Activated CD8-positive, alpha-beta T cell treated with anti-CD3 and anti-CD28 coated beads for 36 hours (primary cell): ENCODE measurements at regions not wholly inside any gene's neighbourhood (a gene's known extent, or its start where the extent isn't known, plus 50 kb on each side); places are given as distances from the start of the nearest gene placed in this dataset.

ENCODE experiments used
- ATAC-seq: fragments of 200-7000 bp; cut with Tn5 transposase; one replicate; pipeline ENCODE4 v1.10.0; 2021; ENCODE audit warnings: mild to moderate bottlenecking, moderate library complexity
- CTCF ChIA-PET: fragments of 350-600 bp; sonication (Branson Sonifier 250); formaldehyde crosslinking; loops from one replicate; lab custom pipeline; 2021; ENCODE audit warnings: antibody characterized with exemption; lab: Charles Lee
- POLR2A ChIA-PET: fragments of 350-600 bp; sonication (Branson Sonifier 250); formaldehyde crosslinking; loops from one replicate; lab custom pipeline; 2021; ENCODE audit warnings: antibody characterized with exemption; lab: Charles Lee
- DNase-seq: peaks from one replicate; pipeline ENCODE4 v3.0.0-alpha.2; 2020
- H3K27ac Mint-ChIP-seq: one replicate; pipeline ENCODE4 v1.8.0; 2021; ENCODE audit warnings: mild to moderate bottlenecking, mixed read lengths
- H3K27me3 Mint-ChIP-seq: one replicate; pipeline ENCODE4 v1.8.0; 2021; ENCODE audit warnings: mixed read lengths
- H3K36me3 Mint-ChIP-seq: one replicate; pipeline ENCODE4 v1.8.0; 2021; ENCODE audit warnings: low read depth, mixed read lengths
- H3K4me1 Mint-ChIP-seq: one replicate; pipeline ENCODE4 v1.8.0; 2021; ENCODE audit warnings: low read depth, mixed read lengths
- H3K4me3 Mint-ChIP-seq: one replicate; pipeline ENCODE4 v1.8.0; 2021; ENCODE audit warnings: mild to moderate bottlenecking, moderate library complexity, mixed read lengths
- H3K9me3 Mint-ChIP-seq: one replicate; pipeline ENCODE4 v1.8.0; 2021; ENCODE audit warnings: mixed read lengths
- CTCF ChIP-seq: fragments of 200-600 bp; IDR thresholded peaks from one replicate; pipeline ENCODE4 v1.8.0; 2022; ENCODE audit warnings: antibody characterized with exemption, mild to moderate bottlenecking
- intact Hi-C: fragments of 100-400 bp; cut with micrococcal nuclease; formaldehyde crosslinking; loops from one replicate; pipeline ENCODE4 v1.10.0; 2022

DNA sequence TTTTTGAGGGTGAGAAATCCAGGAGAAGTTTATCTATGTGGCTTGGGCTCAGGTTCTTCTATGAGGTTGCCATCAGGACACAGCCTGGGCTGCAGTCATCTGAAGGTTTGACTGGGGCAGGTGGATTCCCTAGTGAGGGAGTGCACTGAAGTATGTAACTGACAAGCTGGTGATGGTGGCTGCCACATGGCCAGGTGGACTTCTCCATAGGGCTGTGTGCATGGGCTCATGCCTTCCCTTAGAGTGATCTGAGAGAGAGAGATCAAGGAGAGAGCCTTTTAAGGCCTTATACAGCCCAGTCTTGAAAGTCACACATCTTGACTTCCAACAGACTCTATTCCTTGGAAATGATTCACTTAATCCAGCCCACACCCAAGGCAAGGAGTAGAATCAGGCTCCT, 266.6 kb upstream of the PITRM1 start:
- H3K9me3 Mint-ChIP-seq, result peaks cover 3% of the 10 kb centered on the region
- intact Hi-C loops, result no loop called here
- H3K4me3 Mint-ChIP-seq, result no peak overlapping the region
- H3K27me3 Mint-ChIP-seq, result peaks cover 3% of the 10 kb centered on the region
- ChIA-PET POLR2A (interaction anchor here (0.9 kb wide), 1 partner anchor 11 kb away, joined by 3 read pairs; no protein-coding TSS in a partner anchor), CTCF (no interaction called here)
- DNase-seq (no peak), ATAC-seq (no peak)
- no peak overlapping the region for H3K27ac Mint-ChIP-seq
- no peaks in the 10 kb centered on the region for H3K4me1 Mint-ChIP-seq
- TF ChIP-seq CTCF, result no peak
- H3K36me3 Mint-ChIP-seq, result no peaks in the 10 kb centered on the region

DNA sequence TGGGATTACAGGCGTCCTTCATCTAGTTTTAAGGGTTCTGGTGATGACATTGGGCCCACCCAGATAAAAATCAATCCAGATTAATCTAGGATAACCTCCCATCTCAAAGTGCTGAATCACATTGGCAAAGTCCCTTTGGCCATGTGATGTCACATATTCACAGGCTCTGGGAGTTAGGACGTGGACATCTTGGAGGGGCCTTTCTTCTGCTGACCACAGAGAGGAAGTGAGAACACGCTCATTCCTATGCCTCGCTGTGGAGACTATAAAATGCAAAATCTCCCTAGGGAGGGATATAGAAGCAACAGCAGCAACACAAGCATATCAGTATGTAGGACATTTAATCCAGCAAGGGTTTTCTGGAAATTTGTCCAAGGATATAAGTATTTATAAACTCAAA, 266.0 kb upstream of the PITRM1 start:
- no peak for DNase-seq
- intact Hi-C loops, result no loop called here
- no peak overlapping the region for H3K4me3 Mint-ChIP-seq
- H3K27me3 Mint-ChIP-seq, result peaks cover 3% of the 10 kb centered on the region
- ATAC-seq, result no peak
- no peaks in the 10 kb centered on the region for H3K4me1 Mint-ChIP-seq
- TF ChIP-seq CTCF, result no peak
- H3K9me3 Mint-ChIP-seq, result peaks cover 3% of the 10 kb centered on the region
- POLR2A ChIA-PET, result no interaction called here
- CTCF ChIA-PET, result no interaction called here
- no peaks in the 10 kb centered on the region for H3K36me3 Mint-ChIP-seq
- no peak overlapping the region for H3K27ac Mint-ChIP-seq

GRCh38 chr10:3435671-3436070, 263.1 kb upstream of the PITRM1 start:
- H3K36me3 Mint-ChIP-seq, result no peaks in the 10 kb centered on the region
- DNase-seq (no peak), ATAC-seq (no peak)
- peaks cover 3% of the 10 kb centered on the region for H3K27me3 Mint-ChIP-seq
- ChIA-PET CTCF (no interaction called here), POLR2A (no interaction called here)
- TF ChIP-seq CTCF, result no peak
- H3K4me3 Mint-ChIP-seq, result no peak overlapping the region
- intact Hi-C loops, result no loop called here
- peaks cover 8% of the 10 kb centered on the region for H3K9me3 Mint-ChIP-seq
- H3K4me1 Mint-ChIP-seq, result no peaks in the 10 kb centered on the region
- H3K27ac Mint-ChIP-seq, result no peak overlapping the region

DNA sequence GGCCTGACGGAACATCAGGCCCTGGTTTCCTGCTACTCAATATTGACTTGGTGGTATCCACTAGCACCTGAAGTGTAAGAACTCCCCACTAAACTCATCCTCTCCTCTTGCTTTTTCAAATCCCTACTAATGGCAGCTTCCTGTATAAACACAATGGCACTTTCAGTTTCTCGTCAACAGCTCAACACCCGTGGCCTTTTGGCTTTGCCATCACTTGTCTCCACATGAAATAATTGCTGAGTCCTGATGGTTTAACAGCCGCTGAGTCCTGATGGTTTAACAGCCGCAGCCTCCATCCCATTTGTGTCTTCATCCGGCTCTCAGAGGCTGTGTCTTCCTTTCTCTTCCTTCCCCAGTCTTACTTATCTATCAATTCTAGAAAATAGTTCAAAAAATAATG, 261.4 kb upstream of the PITRM1 start:
- no peaks in the 10 kb centered on the region for H3K4me1 Mint-ChIP-seq
- ATAC-seq (no peak), DNase-seq (no peak)
- TF ChIP-seq CTCF, result no peak
- H3K9me3 Mint-ChIP-seq, result peaks cover 13% of the 10 kb centered on the region
- peaks cover 2% of the 10 kb centered on the region for H3K36me3 Mint-ChIP-seq
- peaks cover under 1% of the 10 kb centered on the region for H3K27me3 Mint-ChIP-seq
- intact Hi-C loops, result no loop called here
- ChIA-PET CTCF (no interaction called here), POLR2A (no interaction called here)
- no peak overlapping the region for H3K27ac Mint-ChIP-seq
- no peak overlapping the region for H3K4me3 Mint-ChIP-seq

DNA sequence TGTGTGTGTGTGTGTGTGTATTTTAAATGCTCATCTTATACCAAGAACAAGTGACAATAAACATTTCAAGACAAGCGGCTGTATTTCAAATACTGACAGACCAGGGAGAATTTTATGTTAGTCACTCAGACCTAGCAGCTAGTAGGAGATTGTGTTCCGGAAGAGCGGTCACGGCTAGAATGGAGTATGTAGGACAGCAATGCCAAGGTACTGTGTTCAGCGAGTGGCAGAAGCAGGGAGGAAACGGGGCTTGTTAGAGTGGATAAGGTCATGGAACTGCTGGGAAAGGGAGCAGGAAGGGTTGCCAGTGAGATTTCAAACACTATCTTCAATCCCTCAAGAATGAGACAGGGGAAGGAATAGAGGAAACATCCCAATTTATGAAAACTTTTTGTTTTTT, 260.5 kb upstream of the PITRM1 start:
- Mint-ChIP-seq H3K4me3 (no peak overlapping the region), H3K9me3 (peaks cover 12% of the 10 kb centered on the region), H3K27ac (no peak overlapping the region), H3K36me3 (peaks cover 2% of the 10 kb centered on the region), H3K4me1 (no peaks in the 10 kb centered on the region), H3K27me3 (no peaks in the 10 kb centered on the region)
- TF ChIP-seq CTCF, result no peak
- intact Hi-C loops, result no loop called here
- ChIA-PET POLR2A (no interaction called here), CTCF (no interaction called here)
- DNase-seq (no peak), ATAC-seq (no peak)
